ENCODE measurements at regions not wholly inside any gene's neighbourhood (a gene's known extent, or its start where the extent isn't known, plus 50 kb on each side); places are given as distances from the start of the nearest gene placed in this dataset.
"Not testable (repeated sequence)": the region's sequence is repeated elsewhere in the genome, so short reads cannot be mapped to it uniquely, and the experiment has no call there.

- Histone ChIP-seq H3K27ac (ENCODE audit: low read depth, low read length) (no peak overlapping the region), H3K9ac (ENCODE audit: low read length in 5 of 5) (no peak overlapping the region)
These were observed 63.5 kb upstream of the ZNF746 start for GRCh38 chr7:149561072-149561471.

GRCh38 chr7:149559711-149560110 lies 62.1 kb upstream of the ZNF746 start:
- H3K27ac ChIP-seq (ENCODE audit: low read depth, low read length) = no peak overlapping the region

More at GRCh38 chr7:149561072-149561471, 63.5 kb upstream of the ZNF746 start:
- H3K36me3 ChIP-seq (ENCODE audit: control insufficient read depth in 5 of 5, insufficient read depth in 5 of 5, low read length in 5 of 5) = peaks cover 2 to 40% (median 27%) of the 10 kb centered on the region in 5 donors
- H3K4me1 ChIP-seq (ENCODE audit: control insufficient read depth in 5 of 5, insufficient read depth in 5 of 5, low read length in 5 of 5) = peaks cover 0 to 9% (median 5%) of the 10 kb centered on the region in 5 donors
- H3K9me3 ChIP-seq (ENCODE audit: control insufficient read depth in 5 of 5, low read length in 5 of 5) = peaks cover 0 to 8% (median 0%) of the 10 kb centered on the region in 5 donors
- no peaks in the 10 kb centered on the region for H3K27me3 ChIP-seq (ENCODE audit: control insufficient read depth in 5 of 5, insufficient read depth in 4 of 5, low read length in 5 of 5)
- no peak overlapping the region for H3K4me3 ChIP-seq (ENCODE audit: low read depth in 1 of 5, low read length in 5 of 5)

GRCh38 chr7:149558149-149558861 lies 60.7 kb upstream of the ZNF746 start:
- Histone ChIP-seq H3K36me3 (ENCODE audit: control insufficient read depth in 5 of 5, insufficient read depth in 5 of 5, low read length in 5 of 5) (peaks cover 2 to 41% (median 28%) of the 10 kb centered on the region in 5 donors), H3K4me1 (ENCODE audit: control insufficient read depth in 5 of 5, insufficient read depth in 5 of 5, low read length in 5 of 5) (no peaks in the 10 kb centered on the region), H3K9me3 (ENCODE audit: control insufficient read depth in 5 of 5, low read length in 5 of 5) (no peaks in the 10 kb centered on the region), H3K4me3 (ENCODE audit: low read depth in 1 of 5, low read length in 5 of 5) (no peak overlapping the region), H3K9ac (ENCODE audit: low read length in 5 of 5) (no peak overlapping the region), H3K27ac (ENCODE audit: low read depth, low read length) (no peak overlapping the region), H3K27me3 (ENCODE audit: control insufficient read depth in 5 of 5, insufficient read depth in 4 of 5, low read length in 5 of 5) (no peaks in the 10 kb centered on the region)

More at GRCh38 chr7:149559711-149560110, 62.1 kb upstream of the ZNF746 start:
- Histone ChIP-seq H3K27me3 (ENCODE audit: control insufficient read depth in 5 of 5, insufficient read depth in 4 of 5, low read length in 5 of 5) (no peaks in the 10 kb centered on the region), H3K4me1 (ENCODE audit: control insufficient read depth in 5 of 5, insufficient read depth in 5 of 5, low read length in 5 of 5) (peaks cover 0 to 4% (median under 1%) of the 10 kb centered on the region in 5 donors), H3K4me3 (ENCODE audit: low read depth in 1 of 5, low read length in 5 of 5) (no peak overlapping the region), H3K36me3 (ENCODE audit: control insufficient read depth in 5 of 5, insufficient read depth in 5 of 5, low read length in 5 of 5) (peaks cover 2 to 41% (median 28%) of the 10 kb centered on the region in 5 donors), H3K9ac (ENCODE audit: low read length in 5 of 5) (no peak overlapping the region), H3K9me3 (ENCODE audit: control insufficient read depth in 5 of 5, low read length in 5 of 5) (peaks cover 0 to 8% (median 0%) of the 10 kb centered on the region in 5 donors)

GRCh38 chr7:149556525-149556924 lies 58.9 kb upstream of the ZNF746 start:
- peaks cover 9 to 48% (median 41%) of the 10 kb centered on the region in 5 donors for H3K36me3 ChIP-seq (ENCODE audit: control insufficient read depth in 5 of 5, insufficient read depth in 5 of 5, low read length in 5 of 5)
- not testable (repeated sequence) for H3K9me3 ChIP-seq (ENCODE audit: control insufficient read depth in 5 of 5, low read length in 5 of 5); H3K9ac ChIP-seq (ENCODE audit: low read length in 5 of 5); H3K27me3 ChIP-seq (ENCODE audit: control insufficient read depth in 5 of 5, insufficient read depth in 4 of 5, low read length in 5 of 5); H3K27ac ChIP-seq (ENCODE audit: low read depth, low read length); H3K4me1 ChIP-seq (ENCODE audit: control insufficient read depth in 5 of 5, insufficient read depth in 5 of 5, low read length in 5 of 5); H3K4me3 ChIP-seq (ENCODE audit: low read depth in 1 of 5, low read length in 5 of 5)

- H3K36me3 ChIP-seq (ENCODE audit: control insufficient read depth in 5 of 5, insufficient read depth in 5 of 5, low read length in 5 of 5) = peaks cover 16 to 56% (median 52%) of the 10 kb centered on the region in 5 donors
- H3K4me3 ChIP-seq (ENCODE audit: low read depth in 1 of 5, low read length in 5 of 5); H3K27ac ChIP-seq (ENCODE audit: low read depth, low read length); H3K27me3 ChIP-seq (ENCODE audit: control insufficient read depth in 5 of 5, insufficient read depth in 4 of 5, low read length in 5 of 5); H3K9ac ChIP-seq (ENCODE audit: low read length in 5 of 5); H3K4me1 ChIP-seq (ENCODE audit: control insufficient read depth in 5 of 5, insufficient read depth in 5 of 5, low read length in 5 of 5); H3K9me3 ChIP-seq (ENCODE audit: control insufficient read depth in 5 of 5, low read length in 5 of 5): not testable (repeated sequence)
These were observed 57.2 kb upstream of the ZNF746 start for GRCh38 chr7:149554821-149555220.

- H3K4me1 ChIP-seq (ENCODE audit: control insufficient read depth in 5 of 5, insufficient read depth in 5 of 5, low read length in 5 of 5); H3K27me3 ChIP-seq (ENCODE audit: control insufficient read depth in 5 of 5, insufficient read depth in 4 of 5, low read length in 5 of 5); H3K4me3 ChIP-seq (ENCODE audit: low read depth in 1 of 5, low read length in 5 of 5); H3K9ac ChIP-seq (ENCODE audit: low read length in 5 of 5); H3K27ac ChIP-seq (ENCODE audit: low read depth, low read length); H3K9me3 ChIP-seq (ENCODE audit: control insufficient read depth in 5 of 5, low read length in 5 of 5): not testable (repeated sequence)
- peaks cover 17 to 64% (median 60%) of the 10 kb centered on the region in 5 donors for H3K36me3 ChIP-seq (ENCODE audit: control insufficient read depth in 5 of 5, insufficient read depth in 5 of 5, low read length in 5 of 5)
These were observed 56.4 kb upstream of the ZNF746 start for GRCh38 chr7:149553991-149554390.

- Histone ChIP-seq H3K27ac (ENCODE audit: low read depth, low read length) (no peak overlapping the region), H3K27me3 (ENCODE audit: control insufficient read depth in 5 of 5, insufficient read depth in 4 of 5, low read length in 5 of 5) (no peaks in the 10 kb centered on the region), H3K9me3 (ENCODE audit: control insufficient read depth in 5 of 5, low read length in 5 of 5) (no peaks in the 10 kb centered on the region), H3K9ac (ENCODE audit: low read length in 5 of 5) (no peak overlapping the region), H3K4me1 (ENCODE audit: control insufficient read depth in 5 of 5, insufficient read depth in 5 of 5, low read length in 5 of 5) (peaks cover 0 to 5% (median 0%) of the 10 kb centered on the region in 5 donors), H3K4me3 (ENCODE audit: low read depth in 1 of 5, low read length in 5 of 5) (no peak overlapping the region), H3K36me3 (ENCODE audit: control insufficient read depth in 5 of 5, insufficient read depth in 5 of 5, low read length in 5 of 5) (peaks cover 17 to 64% (median 63%) of the 10 kb centered on the region in 5 donors)
These were observed 55.2 kb upstream of the ZNF746 start for GRCh38 chr7:149552799-149553198.

All from subcutaneous abdominal adipose tissue (tissue), 5 donors.